GM23248 (cell line): ENCODE measurements at regions not wholly inside any gene's neighbourhood (a gene's known extent, or its start where the extent isn't known, plus 50 kb on each side); places are given as distances from the start of the nearest gene placed in this dataset.

Experiments used
- EZH2 ChIP-seq: fragments of 200-600 bp; sonication (generic); IDR thresholded peaks from 2 replicates; pipeline ENCODE4 v1.6.1; 2018; ENCODE audit warnings: antibody characterized with exemption, mild to moderate bottlenecking; ENCODE audit not compliant: insufficient read depth, poor library complexity, severe bottlenecking
- EZH2phosphoT487 ChIP-seq: fragments of 200-600 bp; sonication (generic); IDR thresholded peaks from 2 replicates; pipeline ENCODE4 v1.6.1; 2018; ENCODE audit warnings: antibody characterized with exemption, moderate library complexity, mild to moderate bottlenecking, low read depth; ENCODE audit not compliant: insufficient read depth

- TF ChIP-seq EZH2 (no peak), EZH2phosphoT487 (no peak)
These were observed 401.7 kb upstream of the LYPLAL1 start for GRCh38 chr1:218771931-218772330.
